HG03135 (cell line): ENCODE measurements at regions not wholly inside any gene's neighbourhood (a gene's known extent, or its start where the extent isn't known, plus 50 kb on each side); places are given as distances from the start of the nearest gene placed in this dataset.

Experiments
- ATAC-seq: cut with Tn5 transposase; IDR thresholded peaks from one replicate; pipeline ENCODE4 v1.9.1; 2021; ENCODE audit warnings: mild to moderate bottlenecking, moderate library complexity; ENCODE audit not compliant: unreplicated experiment

DNA sequence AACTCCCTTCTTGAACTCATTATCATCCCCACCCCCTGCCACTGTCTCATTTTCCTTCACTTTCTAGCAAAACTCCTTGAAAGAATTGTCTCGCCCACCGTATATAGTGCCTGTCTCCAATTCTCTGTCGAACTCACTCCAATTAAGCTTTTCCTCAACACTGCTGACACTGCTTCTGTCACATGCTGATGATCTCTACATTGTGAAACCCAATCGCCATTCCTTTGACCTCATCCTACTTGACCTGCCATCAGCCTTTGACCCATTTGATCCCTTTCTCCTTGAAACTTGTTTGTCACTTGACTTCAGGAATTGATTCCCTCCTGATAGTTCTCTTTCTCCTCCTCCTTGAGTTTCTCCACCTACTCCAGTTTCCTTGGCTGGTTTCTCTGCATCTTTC lies 54.8 kb downstream of the CCDC71L start:
- no peak for ATAC-seq

DNA sequence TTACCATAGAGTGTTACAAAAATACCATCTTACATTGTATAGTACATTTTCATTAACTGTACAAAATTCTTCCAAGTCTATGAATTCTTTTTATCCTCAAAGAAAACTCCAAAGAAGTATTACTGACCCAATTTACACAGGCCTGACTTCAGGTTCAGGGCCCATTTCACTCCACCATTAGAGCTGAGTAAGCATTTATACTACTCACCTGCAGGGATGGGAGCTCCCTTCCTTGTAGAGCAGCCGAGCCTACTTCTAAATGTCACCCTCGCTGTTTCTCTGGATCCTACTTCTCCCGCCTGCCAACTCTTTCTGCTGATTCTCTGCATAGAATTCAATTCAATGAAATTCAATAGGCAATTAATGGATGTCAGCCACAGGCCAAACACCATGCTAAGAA lies 56.0 kb downstream of the CCDC71L start:
- no peak for ATAC-seq

DNA sequence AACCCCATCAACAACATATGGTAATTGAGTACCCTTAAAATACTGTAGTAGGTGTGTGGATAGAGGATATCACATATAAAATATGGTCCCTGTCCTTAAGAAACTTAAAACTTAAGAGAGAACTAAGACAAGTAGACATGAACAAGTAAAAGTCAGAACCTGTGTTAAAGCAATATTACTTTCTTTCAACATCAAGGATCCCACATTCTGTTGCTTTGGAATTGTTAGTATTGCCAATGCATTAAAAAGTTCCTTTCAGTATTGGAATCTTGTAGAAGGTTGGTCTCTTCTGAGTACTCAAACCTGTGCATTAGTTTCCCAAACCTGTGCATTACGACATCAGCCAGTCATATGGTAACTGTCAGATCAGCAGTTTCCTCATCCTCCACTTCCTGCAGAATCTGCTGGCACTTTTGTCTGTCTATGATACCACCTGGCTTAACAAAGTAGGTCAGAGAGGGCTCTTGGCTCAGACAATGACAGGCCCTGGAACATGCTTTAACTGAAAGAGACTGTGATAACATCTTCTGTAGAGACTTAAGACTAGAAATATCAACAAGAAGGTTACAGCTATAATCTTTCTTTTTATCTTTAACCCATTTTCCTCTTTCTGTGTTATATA lies 56.5 kb downstream of the CCDC71L start:
- no peak for ATAC-seq

DNA sequence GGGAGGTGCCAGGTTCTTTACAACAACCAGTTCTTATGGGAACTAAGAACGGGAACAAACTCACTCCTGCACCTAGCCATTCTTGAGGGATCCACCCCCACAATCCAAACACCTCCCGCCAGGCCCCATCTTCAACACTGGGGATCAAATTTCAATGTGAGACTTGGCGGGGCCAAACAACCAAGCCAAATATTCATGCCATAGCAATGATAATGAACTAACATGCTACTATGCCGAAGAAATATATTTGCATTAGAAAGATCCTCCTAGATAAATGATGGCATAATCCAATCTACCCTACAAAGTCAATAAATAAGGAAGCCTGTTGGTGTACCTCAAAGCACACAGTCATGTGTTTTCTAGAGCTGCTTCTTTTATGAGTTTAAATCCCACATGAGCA lies 57.6 kb downstream of the CCDC71L start:
- ATAC-seq, result no peak

DNA sequence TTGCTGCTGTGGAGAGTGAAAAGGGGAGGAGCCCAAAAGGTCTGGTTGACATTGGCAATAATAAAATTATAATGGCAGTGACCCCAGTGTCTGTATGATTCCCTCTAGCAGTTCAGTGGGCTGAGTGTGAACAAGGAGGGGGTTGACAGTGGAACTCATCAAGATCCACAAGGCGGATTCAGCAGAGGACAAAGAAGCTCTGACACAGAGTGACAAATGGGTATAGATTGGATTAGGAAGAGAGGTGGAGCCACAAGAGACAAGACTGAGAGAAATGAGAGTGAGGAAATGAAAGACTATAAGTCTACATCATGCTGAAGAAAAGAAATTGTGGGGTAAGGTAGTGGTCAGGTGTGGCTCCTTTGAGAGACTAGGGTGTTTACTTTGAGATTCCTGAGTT lies 58.9 kb downstream of the CCDC71L start:
- ATAC-seq, result no peak

DNA sequence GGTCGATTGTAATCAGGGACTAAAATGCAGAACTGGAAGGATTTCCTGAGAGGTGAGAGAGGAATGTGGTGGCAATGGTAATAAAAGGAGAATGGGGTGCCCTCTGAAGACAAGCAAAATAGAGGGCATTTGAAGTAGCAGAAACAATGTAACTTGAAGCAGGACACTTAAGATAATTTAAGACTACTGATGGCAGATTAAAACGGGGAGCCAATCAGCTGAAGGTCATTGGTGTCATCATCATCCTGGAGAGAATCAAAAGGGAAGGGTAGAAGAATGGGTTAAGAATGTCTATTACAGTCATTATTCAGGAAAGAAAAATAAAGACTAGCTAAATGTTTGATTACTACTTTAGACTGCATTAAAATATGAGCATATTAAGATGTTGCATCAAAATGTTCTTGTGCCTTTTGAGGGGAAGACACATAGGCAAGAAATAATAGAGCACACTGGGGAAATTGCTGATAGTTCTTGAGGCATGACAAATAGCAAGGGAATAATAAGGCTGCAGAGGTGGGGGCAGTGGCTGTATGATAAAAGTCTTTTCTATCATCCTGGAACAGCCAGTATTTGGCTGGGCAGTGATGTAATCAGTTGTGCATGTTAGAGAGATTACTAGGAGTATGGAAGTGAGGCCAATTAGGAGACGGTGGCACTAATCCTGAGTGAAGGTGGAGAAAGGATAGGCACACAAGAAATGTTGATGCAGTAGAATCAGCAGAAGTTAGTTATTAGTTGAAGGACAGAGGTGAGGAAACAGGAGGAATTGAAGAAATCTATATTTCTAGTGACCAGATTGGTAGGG lies 60.2 kb downstream of the CCDC71L start:
- no peak for ATAC-seq

DNA sequence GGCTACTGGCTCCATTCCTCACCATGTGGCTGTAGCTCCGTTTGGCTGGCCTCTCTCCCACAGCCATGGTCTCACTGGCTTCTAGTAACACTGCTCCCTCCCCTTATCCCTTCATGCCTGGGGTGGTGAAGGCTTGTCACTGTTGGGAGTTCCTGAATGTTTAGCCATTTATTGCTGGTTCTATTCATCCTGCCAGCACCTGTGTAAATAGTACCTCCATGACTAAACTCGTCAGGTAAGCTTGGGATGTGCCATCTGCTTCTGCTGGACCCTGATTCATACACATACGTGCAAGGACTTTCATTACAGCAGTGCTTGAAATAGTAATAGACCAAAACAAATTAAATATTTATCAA lies 61.6 kb downstream of the CCDC71L start:
- ATAC-seq, result no peak

DNA sequence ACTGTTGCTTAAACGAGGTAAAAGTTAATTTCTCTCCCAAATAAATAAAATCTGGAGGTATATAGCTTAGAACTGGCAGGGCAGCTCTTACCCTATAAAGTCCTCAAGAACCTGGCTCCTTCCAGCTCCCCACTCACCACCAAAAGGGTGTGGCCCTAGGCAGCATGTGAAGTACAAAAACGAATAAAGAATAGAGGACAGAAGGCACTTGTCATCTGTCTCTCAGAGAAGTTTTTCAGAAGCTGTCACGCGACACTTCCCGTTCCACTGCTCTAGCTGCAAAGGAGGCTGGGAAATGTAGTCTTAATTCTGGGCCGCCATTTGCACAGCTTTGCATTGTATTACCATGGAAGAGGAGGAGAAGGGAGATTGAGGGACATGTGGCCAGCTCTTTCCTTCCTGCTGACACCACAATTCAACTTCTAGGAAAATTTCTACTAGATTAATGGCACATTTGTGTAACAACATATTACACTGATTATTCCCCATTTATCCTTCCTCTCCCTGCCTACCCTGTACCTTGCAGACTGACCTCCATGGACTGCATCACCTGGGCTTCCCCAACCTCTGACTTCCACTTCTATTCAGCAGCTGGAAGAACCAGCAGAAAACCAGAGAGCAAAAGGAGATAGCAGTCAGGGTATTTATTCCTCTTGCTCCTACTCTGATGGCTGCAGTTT lies 62.2 kb downstream of the CCDC71L start:
- peak; percentile 98 for ATAC-seq

DNA sequence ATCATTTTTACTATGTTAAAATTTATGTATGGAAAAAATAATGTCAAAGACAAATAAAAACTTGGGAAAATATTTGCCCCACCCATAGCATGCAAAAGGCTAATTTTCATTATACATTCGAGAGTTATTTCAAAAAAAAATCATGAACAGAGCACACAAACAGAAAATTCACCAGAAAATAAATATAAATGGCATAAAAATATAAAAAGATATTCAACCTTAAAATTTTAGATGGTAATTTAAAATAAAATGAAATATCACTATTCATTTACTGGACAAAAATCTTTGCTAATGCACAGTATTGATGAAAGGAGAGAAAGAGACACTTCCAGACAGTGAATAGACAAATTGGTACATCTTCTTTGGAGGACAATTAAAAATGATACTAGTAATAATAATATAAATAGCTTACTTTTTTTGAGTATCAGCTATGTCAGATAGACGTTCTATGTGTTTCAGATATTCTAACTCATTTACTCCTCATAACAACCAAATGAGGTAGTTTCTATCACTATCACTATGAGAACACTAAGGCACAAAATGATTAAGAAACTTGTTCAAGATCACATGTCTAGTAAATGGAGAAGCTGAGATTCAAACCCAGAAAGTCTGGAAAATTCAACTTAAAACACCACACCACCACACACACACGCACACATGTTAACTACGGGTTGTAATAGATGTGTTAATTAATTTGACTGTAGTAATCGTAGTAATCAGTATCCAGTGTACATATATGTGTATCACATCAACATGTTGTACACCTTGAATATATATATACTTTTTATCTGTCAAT lies 63.0 kb downstream of the CCDC71L start:
- ATAC-seq, result no peak

DNA sequence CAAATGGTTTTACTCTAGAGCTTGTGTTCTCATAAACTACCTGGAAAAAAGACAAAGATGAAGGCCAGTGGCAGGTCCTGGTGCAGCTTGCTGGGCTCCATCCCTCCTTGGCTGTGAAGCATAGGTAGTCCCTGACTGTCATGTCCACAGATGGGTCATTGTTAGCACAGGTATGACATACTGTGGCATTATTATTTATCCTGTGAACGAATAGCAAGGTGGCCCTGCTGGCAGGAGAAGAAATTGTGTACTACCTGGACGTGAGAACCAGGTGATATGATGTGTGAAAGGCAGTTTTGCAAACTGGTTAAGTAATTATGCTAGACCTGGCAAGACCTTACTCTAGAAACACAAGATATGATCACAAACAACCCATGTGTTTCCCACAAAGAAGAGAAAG lies 63.9 kb downstream of the CCDC71L start:
- no peak for ATAC-seq

DNA sequence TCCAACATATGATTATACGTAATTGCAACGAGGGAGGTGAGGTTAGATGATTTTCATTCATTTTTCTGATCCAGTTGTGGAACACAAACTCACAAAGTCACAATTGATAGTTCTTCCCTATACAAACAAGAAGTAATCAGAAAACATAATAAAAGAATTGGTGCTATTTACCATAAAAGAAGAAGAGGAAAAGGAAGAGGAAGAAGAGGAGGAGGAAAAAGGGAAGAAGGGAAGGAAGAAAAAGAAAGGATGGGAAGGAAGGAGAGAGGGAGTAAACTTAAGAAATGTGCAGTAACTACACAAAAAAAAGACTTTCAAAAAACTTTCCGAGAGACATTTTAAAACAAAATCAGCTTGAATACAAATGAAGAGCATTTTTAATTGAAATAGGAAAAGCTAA lies 65.0 kb downstream of the CCDC71L start:
- no peak for ATAC-seq

DNA sequence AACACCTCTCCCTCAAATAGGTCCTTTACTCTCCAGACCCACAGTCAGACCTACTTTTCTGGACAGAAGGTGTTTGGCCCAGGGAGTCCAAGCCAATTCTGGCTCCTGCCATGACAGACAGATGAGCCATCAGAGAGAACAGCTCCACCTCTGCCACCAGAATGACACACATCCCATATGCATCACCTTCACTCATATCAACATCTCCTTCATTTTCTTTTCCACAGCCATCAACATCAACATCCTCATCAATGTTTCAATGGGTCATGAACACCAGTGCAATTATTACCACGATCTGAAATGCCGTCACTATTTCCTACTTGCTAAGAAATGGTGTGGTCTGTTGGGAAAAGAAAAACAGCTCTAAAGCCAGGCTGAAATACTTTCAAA lies 67.9 kb downstream of the CCDC71L start:
- no peak for ATAC-seq

DNA sequence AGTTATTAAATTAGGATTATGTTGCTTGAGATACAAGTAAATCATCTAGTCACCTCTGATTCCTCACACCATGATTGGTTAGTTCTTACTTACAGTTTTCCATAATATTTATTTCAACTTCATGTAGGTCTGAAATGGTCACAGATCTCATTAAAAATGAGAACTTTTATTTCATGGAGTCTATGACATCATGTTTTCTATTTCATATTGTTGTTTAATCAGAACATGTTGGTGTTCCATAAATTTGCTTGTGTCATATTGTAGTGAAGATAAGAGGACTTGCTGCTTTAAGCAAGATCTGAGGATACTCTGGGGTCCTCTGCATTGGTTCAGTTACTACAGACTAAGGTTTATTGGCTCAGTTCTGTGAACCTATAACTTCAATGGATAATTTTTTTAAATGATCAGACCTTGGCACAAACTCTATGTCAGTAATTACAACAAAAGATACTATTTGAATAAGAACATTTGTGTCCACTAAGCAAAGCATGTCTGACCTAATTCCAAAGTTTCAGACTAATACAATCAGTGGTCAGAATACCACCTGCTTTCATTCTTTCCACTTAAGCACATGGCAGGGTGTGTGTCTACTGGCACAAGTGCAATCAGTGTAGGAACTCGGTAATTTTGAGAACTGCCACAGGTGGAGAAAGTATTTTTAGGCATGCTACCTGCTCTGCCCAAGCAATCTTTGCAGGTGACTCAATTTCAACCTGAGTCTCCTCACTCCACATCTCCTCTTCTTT lies 68.5 kb downstream of the CCDC71L start:
- ATAC-seq, result no peak

DNA sequence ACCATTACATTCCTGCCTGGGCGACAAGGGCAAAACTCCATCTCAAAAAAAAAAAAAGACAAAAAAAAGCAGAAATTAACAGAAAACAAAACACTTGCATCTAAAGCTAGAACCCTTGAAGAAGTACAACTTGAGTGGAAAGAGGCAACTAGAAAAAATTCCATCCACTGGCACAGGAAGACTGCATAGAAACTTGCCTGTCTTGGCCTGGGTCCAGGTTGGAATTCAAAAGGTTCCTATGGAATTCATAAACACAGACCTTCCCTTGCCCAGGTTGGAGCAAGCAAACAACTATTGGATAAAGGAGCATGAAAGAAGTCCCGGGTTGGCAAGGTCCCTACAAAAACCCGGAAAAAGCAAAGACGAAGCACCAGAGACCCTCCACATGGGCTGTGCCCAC lies 69.8 kb downstream of the CCDC71L start:
- ATAC-seq, result no peak

DNA sequence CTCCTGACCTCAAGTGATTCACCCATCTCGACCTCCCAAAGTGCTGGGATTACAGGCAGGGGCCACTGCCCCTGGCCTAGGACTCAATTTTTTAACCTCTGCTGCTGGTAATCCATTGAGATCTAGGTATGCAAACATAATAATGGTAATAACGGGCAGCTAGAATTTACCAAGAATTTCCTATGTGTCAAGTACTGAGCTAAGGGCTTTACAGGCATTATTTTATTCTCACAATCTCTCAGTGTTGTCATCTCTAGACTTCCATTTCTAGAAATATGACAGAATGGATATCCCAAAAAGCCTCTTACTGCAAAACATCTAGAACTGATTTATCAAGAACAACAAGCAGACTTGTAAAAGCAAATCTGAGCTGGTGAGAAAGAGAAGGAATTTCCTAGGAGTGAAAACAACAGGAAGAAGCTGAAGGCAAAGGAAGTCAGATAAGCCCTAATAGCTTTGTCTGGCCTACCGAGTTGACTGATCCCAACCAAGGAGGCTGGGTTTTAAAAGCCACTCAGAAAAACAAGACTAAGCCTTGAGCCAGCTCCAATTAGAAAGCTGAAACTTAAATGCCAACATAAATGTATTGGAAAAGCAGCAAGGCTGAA lies 70.6 kb downstream of the CCDC71L start:
- ATAC-seq, result no peak

DNA sequence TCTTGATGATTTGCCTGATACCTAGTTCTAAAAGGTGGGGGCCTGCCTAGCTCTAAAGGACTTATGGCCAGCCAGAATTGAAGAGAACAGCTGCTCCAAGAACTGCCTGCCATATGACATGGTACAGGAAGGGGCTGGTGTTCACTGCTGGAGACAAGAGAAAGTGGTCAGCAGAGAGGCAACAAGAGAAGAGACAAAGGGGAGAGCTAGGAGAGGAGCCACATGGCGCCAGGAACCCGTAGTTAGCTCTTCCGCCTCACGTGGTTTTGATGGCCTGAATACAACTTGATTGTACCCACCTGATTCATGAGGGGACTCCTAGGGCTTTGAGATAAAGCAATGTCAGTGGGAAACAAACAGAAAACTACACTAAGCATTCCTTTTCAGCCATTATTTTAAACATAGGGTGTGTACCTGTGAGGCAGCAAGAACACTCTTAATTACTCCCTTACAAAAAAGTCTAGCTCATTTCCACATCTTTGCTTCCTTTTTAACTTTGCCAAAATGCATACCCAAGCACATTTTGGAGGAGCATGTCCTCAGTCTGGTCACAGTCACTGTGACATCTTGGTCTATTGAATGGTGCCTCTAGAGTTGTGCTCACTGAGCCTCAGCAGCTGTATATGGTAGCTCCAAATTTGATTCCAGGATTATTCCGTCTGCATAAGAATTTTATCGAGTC lies 71.6 kb downstream of the CCDC71L start:
- no peak for ATAC-seq

DNA sequence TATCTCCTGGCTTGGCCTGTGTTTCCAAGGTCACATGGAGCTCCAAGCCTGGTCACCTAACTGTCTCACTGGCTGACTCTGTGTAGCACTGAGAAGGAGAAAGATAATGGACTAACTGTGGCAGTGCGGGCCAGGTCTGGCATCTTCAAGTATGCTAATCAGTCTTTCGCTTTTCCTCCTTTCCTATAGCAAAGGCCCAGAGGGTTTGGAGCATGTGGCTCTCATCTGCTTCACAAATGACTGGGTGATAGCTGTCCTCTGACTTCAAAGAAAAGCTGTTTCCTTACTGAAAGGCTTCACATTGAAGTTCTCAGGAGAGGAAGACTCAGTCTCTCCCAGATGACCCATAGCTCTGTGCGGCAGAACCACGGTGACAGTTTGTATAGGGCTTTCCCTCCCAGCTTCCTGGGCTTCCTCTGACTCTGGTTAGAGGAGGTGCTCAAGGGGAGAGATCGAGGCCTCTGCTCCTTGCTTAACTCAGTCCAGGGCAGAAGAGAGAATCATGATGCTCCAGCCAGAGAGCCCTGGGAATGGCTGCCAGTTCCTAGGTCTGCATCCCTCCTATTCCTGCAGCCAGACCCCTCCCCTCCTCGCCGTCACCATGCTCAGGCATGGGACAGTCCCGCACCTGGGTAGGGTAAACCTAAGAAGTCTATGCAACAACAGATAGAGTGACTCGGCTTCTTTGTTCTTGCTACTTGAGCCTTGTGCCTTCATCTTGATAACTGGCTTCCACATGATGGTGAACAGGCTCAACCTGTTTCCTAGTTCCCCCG lies 72.3 kb downstream of the CCDC71L start:
- no peak for ATAC-seq

DNA sequence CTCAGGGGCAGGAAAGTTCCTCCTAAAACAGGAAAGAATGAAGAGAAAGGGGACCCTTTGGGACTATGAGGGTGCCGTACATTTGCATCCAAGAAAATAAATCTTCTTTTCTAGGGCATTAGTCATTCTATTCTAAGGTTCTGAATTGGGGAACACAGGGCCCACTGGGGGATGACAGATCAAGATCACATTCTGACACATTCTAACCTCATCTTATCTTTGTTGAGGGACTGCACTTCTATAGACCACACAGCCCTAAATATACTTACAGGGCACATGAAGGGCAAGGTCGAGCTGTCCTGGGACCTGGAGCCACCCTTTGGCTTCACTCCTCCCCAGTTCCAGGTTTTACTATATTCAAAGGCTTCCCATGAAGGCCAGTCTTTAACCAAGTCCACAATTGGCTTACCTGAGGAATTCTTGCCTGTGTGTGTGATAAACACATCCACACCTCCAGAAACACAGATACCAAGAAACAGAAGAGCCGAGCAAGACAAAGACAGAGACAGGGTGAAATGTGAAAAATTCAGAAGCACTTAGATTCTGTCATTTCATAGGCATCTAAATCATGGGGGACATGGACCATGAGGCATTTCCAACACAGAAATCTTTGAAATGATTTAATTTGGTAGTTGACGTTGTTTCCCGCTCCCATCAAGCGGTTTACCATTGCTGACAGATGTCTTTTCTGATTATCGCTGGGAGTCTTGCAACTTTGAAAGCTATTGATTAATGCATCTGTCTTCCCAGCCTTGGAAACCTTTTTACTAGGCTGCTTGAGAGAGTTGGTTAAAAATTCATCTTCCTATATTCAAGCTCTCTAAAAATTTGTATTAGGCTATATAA lies 75.8 kb downstream of the CCDC71L start:
- ATAC-seq, result no peak
